Left lung (tissue), 4 donors: ENCODE measurements at regions not wholly inside any gene's neighbourhood (a gene's known extent, or its start where the extent isn't known, plus 50 kb on each side); places are given as distances from the start of the nearest gene placed in this dataset.
"Not testable (repeated sequence)": the region's sequence is repeated elsewhere in the genome, so short reads cannot be mapped to it uniquely, and the experiment has no call there.

Source experiments
- ATAC-seq: fragments of 200-7000 bp; cut with Tn5 transposase; one replicate; pipeline ENCODE4 v1.9.1; 2020; ENCODE audit warnings: moderate library complexity
- DNase-seq, 4 donors: peaks; one replicate each; pipeline ENCODE4 v3.0.0-alpha.2; 2013 to 2020
- H3K27ac ChIP-seq, 2 donors: fragments of 200-600 bp; sonication (generic) in 1 of 2; one replicate each; pipeline versions ENCODE4 v1.5.0 to v1.8.0; 2020 to 2021
- H3K27me3 ChIP-seq, 2 donors: fragments of 200-600 bp; sonication (generic) in 1 of 2; one replicate each; pipeline versions ENCODE4 v1.5.0 to v1.8.0; 2020 to 2021
- H3K36me3 ChIP-seq, 2 donors: fragments of 200-600 bp; sonication (generic) in 1 of 2; one replicate each; pipeline versions ENCODE4 v1.5.0 to v1.8.0; 2020 to 2021
- H3K4me1 ChIP-seq, 2 donors: fragments of 200-600 bp; one replicate each; pipeline ENCODE4 v1.8.0; 2021
- H3K4me3 ChIP-seq, 2 donors: fragments of 200-600 bp; sonication (generic) in 1 of 2; one replicate each; pipeline versions ENCODE4 v1.5.0 to v1.8.0; 2020 to 2021; ENCODE audit warnings: mild to moderate bottlenecking in 1 of 2
- H3K9me3 ChIP-seq, 2 donors: fragments of 200-600 bp; sonication (generic) in 1 of 2; one replicate each; pipeline versions ENCODE4 v1.5.0 to v1.8.0; 2020 to 2021
- CTCF ChIP-seq, 2 donors: fragments of 200-600 bp; sonication (generic) in 1 of 2; IDR thresholded peaks; one replicate each; pipeline versions ENCODE4 v1.5.0 to v1.8.0; 2021; ENCODE audit warnings: antibody characterized with exemption in 2 of 2
- intact Hi-C, 2 donors: fragments of 100-400 bp; cut with DNase I; formaldehyde crosslinking; loops; one replicate each; pipeline versions ENCODE4 v1.11.2 to v1.14.2; 2022
- donor health status: DM: no; HTN: yes; CAD: no.
- donor health status: DM: no; HTN: no; CAD: no.

- no peak for TF ChIP-seq CTCF (IDR thresholded peaks at IDR 0.05)
- Histone ChIP-seq H3K36me3 (no peaks in the 10 kb centered on the region), H3K27me3 (no peaks in the 10 kb centered on the region), H3K27ac (no peak overlapping the region), H3K9me3 (peaks cover 0 to 12% of the 10 kb centered on the region in 2 donors), H3K4me3 (no peak overlapping the region), H3K4me1 (no peaks in the 10 kb centered on the region)
- no peak for DNase-seq
- ATAC-seq = no peak
- intact Hi-C loops = no loop called here
Measured at GRCh38 chr3:3662610-3663009, 136.6 kb upstream of the LRRN1 start.

GRCh38 chr3:3654916-3655315 lies 144.3 kb upstream of the LRRN1 start:
- intact Hi-C loops = no loop called here
- no peaks in the 10 kb centered on the region for H3K36me3 ChIP-seq

GRCh38 chr3:3648988-3649679 lies 150.1 kb upstream of the LRRN1 start:
- H3K36me3 ChIP-seq = no peaks in the 10 kb centered on the region
- no peak overlapping the region for H3K4me3 ChIP-seq
- intact Hi-C loops = no loop called here
- no peaks in the 10 kb centered on the region for H3K27me3 ChIP-seq
- no peaks in the 10 kb centered on the region for H3K9me3 ChIP-seq
- no peak for ATAC-seq
- no peaks in the 10 kb centered on the region for H3K4me1 ChIP-seq
- no peak for DNase-seq
- TF ChIP-seq CTCF (IDR thresholded peaks at IDR 0.05) = no peak
- no peak overlapping the region for H3K27ac ChIP-seq

More at GRCh38 chr3:3654916-3655315, 144.3 kb upstream of the LRRN1 start:
- Histone ChIP-seq H3K27ac (no peak overlapping the region), H3K27me3 (no peaks in the 10 kb centered on the region), H3K4me1 (no peaks in the 10 kb centered on the region), H3K9me3 (peaks cover 0 to 7% of the 10 kb centered on the region in 2 donors), H3K4me3 (no peak overlapping the region)
- DNase-seq (no peak), ATAC-seq (no peak)
- TF ChIP-seq CTCF (IDR thresholded peaks at IDR 0.05) = no peak

GRCh38 chr3:3646934-3647333 lies 152.3 kb upstream of the LRRN1 start:
- Histone ChIP-seq H3K9me3 (no peaks in the 10 kb centered on the region), H3K4me3 (no peak overlapping the region), H3K27ac (no peak overlapping the region), H3K36me3 (no peaks in the 10 kb centered on the region), H3K4me1 (no peaks in the 10 kb centered on the region), H3K27me3 (no peaks in the 10 kb centered on the region)
- no peak for ATAC-seq
- no peak for DNase-seq
- TF ChIP-seq CTCF (IDR thresholded peaks at IDR 0.05) = no peak
- intact Hi-C loops = no loop called here

GRCh38 chr3:3646103-3646844 lies 153.0 kb upstream of the LRRN1 start:
- H3K27ac ChIP-seq, H3K27me3 ChIP-seq, H3K4me1 ChIP-seq, H3K4me3 ChIP-seq, ATAC-seq, intact Hi-C loops, H3K9me3 ChIP-seq, H3K36me3 ChIP-seq: not testable (repeated sequence)
- DNase-seq = peak in 1 of 4 donors; percentile 76
